IPS-NIHi7 (cell line): ENCODE measurements at regions not wholly inside any gene's neighbourhood (a gene's known extent, or its start where the extent isn't known, plus 50 kb on each side); places are given as distances from the start of the nearest gene placed in this dataset.

Experiments used
- DNase-seq: peaks from one replicate; pipeline ENCODE4 v3.0.0; 2012; ENCODE audit warnings: mixed read lengths; ENCODE audit errors: extremely low spot score

DNA sequence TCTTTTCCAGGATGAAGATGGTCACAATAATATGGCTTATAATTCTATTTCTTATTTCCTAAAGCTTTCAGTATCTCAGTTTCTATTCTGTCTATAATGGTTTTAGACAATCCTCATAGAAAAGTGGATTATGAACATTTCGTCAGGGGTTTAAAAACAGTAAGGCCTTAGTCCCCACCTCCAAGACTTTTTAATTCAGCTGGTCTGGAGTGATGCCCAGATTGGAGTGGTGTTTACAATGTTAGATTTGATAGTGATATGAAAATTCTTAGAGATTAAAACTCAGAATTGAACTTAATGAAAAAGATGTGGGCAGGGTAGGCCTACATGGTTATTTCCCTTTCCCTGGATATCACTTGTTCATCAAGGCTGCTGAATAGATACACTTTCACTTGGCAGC, 1238.3 kb downstream of the SORCS3 start:
- no peak for DNase-seq

- DNase-seq: no peak
These were observed 1234.0 kb downstream of the SORCS3 start for GRCh38 chr10:105875050-105875449.

GRCh38 chr10:105872665-105873064, 1231.6 kb downstream of the SORCS3 start:
- no peak for DNase-seq

- DNase-seq: no peak
These were observed 1227.8 kb downstream of the SORCS3 start for GRCh38 chr10:105868935-105869334.

GRCh38 chr10:105864854-105865253, 1223.8 kb downstream of the SORCS3 start:
- DNase-seq: no peak

DNA sequence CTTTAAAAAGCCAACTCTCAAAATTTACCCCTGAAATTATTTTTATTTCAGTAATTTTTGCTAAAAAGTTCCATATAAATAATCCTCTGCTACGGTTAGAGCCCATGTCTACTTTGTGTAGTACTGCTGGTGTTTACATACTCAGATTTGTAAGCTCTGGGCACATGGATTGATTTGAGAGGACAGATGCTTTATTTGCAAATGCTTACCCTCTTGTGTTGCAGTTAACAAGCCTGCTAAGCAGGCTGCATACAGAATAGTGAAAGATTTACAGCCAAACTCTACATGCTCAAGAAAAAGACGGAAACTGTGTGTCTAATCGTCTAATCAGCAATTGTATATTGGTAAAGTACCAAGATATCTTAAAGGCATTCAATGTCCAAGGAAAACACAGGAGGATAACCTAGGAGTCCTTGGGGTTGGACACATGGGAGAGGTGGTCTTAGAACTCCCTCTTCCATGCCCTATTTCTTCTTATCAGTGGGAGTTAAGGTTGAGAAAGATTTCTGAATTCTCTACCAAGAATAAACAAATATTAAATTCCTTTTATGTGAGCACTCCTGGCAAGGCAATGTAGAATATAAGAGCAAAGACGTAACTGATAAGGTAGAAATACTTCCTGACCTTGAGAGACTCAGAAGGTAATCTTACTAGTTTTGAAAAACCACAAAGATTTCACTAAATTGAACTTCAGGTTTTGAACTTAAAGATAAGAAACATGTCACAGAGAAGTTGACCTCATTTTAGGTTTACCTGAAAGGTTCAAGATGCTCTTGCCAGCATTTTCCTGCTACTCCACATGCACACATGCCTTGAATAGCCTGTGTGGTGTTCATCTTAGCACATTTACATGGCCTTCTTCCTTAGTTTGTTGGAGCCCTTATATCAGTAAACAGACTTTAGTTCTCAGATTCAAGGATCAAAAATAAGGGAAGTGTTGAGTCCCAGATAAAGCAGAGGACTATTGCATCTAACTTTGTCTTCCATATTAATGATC, 1216.5 kb downstream of the SORCS3 start:
- DNase-seq: no peak

DNA sequence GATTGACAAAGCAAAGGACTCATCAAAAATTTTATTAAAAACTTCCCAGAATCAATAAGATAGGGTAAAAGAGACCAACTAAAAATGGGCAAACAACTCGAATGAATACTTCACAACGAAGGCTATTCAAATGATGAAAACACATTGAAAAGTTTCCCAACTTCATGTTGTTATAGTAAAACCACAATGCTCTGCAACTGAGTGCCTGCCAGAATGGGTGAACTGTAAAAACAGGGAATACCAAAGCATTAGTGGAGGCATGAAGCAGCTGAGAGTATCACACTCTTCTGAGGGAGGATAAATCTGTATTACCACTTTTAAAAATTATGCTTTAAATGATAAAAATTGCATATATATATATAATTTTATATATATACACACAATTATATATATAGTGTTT, 1214.7 kb downstream of the SORCS3 start:
- no peak for DNase-seq

- no peak for DNase-seq
These were observed 1203.8 kb downstream of the SORCS3 start for GRCh38 chr10:105844676-105845570.

DNA sequence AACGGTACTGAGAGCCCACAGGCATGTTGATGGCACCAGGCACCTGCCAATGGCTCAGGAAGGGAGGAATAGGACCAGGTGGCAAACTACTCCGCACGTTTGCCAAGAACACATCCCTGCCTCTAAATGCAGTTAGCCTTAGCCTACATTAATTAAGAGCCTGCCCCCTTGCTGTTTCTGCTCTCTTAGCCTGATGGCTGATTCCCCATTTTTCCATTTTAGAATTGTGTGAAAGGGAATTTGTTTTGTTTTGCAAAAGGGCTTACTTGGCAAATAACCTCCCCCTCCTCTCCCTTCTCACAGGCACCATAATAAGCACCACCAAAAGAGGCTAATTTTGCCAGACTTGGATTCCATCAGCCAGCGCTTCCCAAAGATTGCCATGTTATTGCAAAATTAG, 1203.2 kb downstream of the SORCS3 start:
- peak; percentile 15 for DNase-seq

DNA sequence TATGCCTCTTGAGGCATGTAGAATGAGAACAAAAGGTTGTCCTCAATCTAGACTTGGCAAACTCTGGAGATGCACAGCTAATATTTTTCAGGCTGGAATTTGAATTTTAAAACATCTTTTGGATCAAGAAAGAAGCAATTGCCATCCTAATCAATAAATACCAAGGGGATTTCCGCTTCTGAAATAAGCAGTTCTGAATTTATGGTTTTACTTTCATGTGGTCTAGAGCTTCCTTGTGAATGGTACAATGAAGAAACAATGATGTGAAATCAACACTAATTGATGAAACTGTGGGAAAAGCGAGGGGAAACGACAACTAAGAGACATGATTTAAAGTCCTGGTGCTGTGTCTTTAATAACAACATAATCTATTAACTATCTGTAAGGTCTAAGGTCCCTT, 1202.7 kb downstream of the SORCS3 start:
- DNase-seq: no peak

GRCh38 chr10:105840288-105840770, 1199.2 kb downstream of the SORCS3 start:
- DNase-seq: no peak

DNA sequence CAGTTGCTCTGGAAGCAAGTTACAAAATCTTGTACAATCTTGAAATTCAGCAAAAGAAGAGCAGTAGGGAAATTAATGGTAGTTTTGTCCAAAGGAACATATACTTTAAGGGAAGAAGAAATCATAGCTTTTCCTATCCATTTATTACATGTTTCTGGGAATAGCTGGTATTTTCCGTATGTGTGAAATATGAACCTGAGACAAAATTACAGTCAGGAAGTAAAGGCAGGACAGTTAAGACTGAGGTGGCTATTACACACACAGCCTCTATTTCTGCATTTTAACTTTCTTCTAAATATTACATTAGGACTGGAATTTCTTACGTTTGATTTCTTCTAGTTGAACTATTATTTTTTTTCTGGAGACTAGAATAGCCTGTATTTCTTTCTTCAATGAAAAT, 1197.3 kb downstream of the SORCS3 start:
- no peak for DNase-seq

DNA sequence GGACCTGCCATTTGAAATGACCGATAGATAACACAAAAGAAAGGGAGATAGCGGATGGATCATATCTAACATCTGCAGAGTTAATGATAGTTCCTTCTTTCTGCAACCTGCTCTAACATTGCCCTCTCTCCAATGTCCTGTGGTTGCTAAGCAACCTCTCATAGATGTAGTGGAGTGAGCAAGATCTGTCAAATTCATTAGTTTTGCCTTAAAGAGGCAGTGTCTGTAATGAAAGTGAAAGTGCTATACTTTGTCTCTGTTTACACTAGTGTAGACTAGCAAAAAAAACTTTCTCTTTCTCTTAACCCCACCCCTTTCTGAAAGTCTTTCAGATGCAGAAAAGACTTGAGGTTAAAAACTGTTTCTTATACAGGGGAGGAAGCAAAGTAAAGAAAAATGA, 1196.9 kb downstream of the SORCS3 start:
- no peak for DNase-seq

- no peak for DNase-seq
These were observed 1193.4 kb downstream of the SORCS3 start for GRCh38 chr10:105834261-105835059.

DNA sequence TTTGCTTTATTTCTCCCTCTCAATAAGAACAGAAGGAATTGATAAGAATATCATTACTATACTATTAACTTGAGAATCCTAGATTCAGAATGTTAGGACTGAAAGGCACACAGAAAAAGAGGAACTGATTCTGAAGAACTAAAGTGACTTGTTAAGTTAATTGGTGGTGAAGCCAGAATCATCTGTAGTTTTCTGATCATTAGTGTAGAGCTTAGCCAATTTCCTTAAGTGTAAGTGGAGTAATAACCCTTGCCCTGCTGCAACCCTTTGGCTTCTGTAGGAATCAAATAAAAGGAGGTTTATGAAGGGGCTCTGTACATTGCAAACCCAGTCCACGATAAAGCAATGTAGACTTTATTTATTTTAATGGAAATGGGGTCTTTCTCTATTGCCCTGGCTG, 1186.0 kb downstream of the SORCS3 start:
- no peak for DNase-seq

DNA sequence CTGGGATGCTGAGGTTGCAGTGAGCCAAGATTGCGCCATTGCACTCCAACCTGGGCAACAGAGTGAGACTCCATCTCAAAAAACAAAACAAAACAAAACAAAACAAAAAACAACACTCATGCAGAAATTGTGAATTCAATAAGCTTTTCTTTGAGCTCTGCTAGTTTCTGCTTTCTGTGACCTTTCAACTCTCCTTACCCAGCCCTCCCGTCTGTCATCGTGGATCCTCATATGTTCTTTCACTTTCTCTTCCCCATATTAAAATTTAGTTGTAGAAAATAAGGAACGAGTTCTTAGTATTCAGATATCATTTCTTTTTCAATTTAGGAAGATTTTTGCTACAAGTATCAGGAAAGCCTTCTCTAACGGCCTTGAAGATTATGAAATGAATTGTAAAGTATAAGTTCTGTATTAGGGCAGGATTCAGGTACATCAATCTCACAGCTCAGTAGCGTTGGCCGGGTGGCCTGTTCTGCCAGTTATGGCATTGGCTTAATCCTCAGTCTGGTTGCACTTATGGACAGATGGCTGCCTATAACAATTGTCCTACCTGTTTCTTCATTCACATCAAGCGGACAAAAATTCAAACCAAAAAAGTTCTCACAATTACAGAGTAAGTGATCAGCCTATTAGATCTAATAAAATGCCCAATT, 1167.0 kb downstream of the SORCS3 start:
- no peak for DNase-seq

DNA sequence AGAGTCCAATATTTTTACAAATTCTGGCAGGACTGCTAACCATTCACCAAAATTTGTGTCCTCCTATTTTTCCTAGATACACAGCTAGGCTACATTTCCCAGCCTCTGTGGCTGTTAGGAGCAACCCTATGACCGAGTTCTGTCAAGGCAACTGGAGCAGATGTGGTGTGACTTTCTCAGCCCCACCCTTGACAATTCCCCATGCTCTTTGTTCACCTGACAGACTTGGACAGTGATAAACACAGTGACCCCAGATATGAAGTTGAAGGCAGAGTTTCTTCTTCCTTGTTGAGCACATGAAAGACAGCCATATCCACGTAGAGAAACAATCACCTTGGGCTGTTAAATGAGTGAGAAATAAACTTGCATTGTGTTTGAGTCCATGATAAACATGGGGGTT, 1162.1 kb downstream of the SORCS3 start:
- no peak for DNase-seq

GRCh38 chr10:105800641-105801040, 1159.6 kb downstream of the SORCS3 start:
- no peak for DNase-seq

- no peak for DNase-seq
These were observed 1157.3 kb downstream of the SORCS3 start for GRCh38 chr10:105798328-105798889.

DNA sequence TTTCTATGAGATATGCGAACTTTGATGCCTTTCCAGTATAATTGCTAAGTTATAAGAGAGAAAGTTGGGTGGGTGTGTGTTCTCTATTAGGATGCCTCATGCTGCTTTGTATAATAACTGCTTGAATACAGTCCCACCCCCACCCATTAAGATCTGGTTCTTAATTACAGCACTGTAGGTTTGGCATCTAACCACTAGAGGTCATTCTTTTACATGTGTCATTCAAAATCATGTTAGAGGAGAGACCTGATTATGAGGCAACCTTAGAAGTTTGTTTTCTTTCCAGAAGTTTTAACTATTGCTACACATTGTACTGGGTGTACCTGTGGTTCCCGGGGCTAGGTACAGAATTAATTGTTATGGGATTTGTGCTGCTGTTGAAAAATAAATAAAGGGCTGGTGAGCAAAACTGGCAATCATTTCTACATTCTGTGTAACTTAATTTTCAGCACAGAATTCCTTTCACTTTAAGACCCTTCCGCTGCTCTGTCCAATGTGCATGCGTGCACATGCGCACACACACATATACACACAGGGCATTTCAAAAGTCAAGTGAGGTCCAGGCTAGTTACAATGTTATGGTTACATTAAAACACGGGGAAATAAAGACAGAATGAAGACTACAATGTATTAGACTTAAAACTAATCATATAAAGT, 1156.3 kb downstream of the SORCS3 start:
- peak; percentile 48 for DNase-seq
